SHP77 treated with DMSO at 0.1 percent for 48 hours (cell line): ENCODE measurements at regions not wholly inside any gene's neighbourhood (a gene's known extent, or its start where the extent isn't known, plus 50 kb on each side); places are given as distances from the start of the nearest gene placed in this dataset.
A peak's percentile ranks its signal among the peaks of the same experiment; 100 is the strongest.
"Not testable (repeated sequence)": the region's sequence is repeated elsewhere in the genome, so short reads cannot be mapped to it uniquely, and the experiment has no call there.

Experiments used
- DNase-seq: peaks from one replicate; lab custom pipeline; 2025; lab: John Stamatoyannopoulos, UW

DNA sequence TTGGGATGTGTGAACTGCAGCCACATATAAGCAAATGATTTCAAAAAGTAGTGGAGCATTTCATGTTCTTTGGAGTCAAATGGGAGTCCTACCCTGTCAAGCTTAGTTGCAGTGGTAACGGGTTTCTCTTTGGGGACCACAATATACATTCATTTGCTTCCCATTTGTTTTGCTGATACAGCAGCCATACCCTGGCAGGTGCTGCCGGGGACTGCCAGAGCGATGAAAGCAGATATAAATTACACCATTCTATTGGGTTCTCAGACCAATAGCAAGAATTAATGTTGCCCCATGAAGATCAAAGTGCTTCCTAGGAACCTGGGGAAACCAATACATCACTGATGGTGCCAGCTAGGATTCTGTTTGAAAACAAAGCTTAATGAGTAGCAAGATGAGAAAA is 1621.5 kb upstream of the FLRT2 start:
- DNase-seq: peak; percentile 14

GRCh38 chr14:83909507-83909906 is 1620.4 kb upstream of the FLRT2 start:
- no peak for DNase-seq

DNA sequence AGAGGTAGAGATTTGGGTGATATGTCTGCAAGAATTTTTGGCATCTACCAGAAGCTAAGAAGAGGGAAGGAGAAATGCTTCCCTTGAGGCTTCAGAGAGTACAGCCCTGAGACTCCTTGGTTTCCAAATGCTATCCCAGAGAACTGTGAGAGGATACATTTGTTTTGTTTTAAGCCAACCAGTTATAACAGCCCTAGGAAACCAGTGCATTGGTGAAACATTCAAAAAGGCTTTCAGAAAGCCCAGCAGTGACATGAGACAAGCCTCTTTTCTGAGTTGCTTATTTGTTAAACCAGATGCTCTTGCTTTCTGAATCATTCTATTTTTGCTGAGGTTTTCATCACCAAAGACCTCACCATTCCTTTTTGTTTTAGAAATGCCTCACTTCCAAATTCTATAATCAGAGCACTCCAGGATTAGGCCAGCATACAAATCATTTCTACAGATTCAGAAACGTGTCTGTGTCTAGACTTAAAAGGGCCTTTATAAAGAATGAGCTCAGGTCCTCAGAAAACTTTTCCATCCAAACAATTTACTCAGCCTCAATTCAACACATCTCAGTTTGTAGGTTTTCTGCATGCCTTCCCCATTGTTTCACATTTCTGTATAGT is 1617.8 kb upstream of the FLRT2 start:
- no peak for DNase-seq

DNA sequence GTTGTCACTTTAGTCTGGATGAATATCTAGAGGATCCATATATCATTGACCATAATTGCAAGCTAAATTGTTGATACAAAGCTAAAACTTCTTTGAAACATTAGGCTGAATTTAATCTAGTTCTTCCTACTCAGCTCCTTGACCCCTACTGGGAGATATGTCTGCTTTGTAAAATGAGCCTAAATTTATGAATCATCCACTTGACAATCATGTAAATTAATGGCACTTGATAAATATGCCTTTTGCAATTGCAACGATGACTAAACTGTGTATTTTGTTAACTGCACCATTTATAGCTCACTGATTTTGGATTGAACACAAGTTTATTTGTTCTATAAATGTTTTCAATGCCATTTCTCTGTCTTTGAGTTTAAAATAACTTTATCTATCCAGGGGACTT is 1616.5 kb upstream of the FLRT2 start:
- DNase-seq: no peak

DNA sequence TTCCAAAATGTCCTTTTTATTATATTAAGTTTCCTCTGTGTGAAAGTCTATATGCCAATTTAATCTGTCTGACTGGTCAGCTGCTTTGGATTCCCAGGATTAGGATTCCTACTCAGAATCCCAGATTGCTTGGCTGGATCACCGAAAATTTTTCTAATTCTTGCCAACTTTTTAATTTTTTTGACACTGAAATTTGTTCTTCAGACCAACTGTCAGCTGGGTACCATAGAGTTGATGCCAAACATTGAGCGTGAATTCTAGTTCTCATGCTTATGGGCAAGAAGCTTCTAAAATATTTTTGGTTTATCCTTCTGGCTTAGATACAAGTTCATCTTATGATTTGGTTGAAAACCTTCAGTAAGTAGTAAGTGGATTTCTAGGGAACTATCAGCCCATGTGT is 1611.4 kb upstream of the FLRT2 start:
- DNase-seq: no peak

- DNase-seq: not testable (repeated sequence)
Observed at GRCh38 chr14:83919675-83920074, 1610.3 kb upstream of the FLRT2 start.

GRCh38 chr14:83923842-83924241 is 1606.1 kb upstream of the FLRT2 start:
- no peak for DNase-seq

DNA sequence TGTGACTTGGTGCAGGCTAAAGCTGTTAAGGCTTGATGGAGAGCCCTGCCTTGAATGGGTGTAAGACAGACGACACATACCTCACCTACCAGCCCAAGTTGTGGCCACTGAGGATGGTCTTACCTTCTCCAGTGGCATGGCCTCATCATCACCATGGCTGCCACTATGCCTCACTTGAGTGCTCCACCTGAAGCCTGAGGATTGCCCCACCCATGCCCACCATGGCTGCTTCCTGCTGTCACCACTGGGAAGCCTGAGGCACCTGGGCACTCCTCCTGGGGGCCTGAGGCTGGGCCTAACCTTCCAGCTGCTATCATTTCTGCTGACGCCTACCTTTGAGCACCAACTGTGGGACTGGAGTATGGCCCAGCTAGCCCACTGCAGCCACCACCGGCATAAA is 1605.7 kb upstream of the FLRT2 start:
- DNase-seq: no peak

DNA sequence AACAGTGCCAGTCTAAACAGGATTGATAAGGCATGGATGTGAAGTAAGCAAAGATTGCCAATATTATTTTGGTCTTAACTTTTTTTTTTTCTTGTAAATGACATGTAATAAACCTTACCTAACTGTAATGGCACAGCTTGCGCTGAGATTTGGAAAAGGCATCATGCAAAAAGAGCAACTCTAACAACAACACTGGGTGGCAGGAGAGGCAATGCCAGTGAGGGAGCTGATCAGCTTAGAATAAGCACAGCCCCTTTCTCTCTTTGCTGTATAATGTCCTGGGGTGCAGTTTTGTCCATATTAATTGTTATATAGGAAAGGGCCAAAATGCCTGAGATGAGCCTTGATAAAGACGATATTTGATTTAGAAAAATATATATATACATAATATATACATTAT is 1589.7 kb upstream of the FLRT2 start:
- DNase-seq: no peak

GRCh38 chr14:83958359-83958758 is 1571.6 kb upstream of the FLRT2 start:
- DNase-seq: no peak

DNA sequence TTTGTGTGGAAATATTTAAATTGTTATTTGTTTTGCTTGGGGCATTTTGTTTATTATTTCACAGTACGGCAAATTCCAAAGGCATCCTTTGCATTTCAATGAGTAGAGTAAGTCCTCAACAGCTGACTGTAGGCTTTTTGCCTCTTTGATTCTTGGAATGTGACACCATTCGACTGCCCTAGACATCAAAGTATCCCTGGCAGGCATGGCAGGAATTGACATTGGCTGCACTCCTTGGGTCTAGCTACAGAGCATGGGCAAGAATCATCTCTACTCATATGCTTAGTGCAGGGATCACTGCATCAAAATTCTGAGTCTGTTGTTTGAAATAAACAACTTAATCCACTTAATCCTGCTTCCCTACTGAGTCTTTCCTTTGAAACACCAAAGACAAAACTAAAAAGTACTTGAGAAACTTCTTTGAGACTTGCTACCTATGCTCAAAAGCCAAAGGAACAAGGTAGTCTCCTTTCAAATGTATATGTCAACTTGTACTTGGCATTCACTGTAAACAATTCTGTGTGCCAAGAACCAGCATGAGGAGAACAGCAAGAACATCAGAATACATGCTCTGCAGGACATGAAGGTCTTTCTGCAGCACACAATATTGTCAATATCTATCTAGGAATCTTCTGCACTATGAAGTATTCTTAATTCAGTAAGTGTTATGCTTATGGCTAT is 1569.0 kb upstream of the FLRT2 start:
- no peak for DNase-seq

- DNase-seq: no peak
Observed at GRCh38 chr14:83969998-83970397, 1559.9 kb upstream of the FLRT2 start.

GRCh38 chr14:83972631-83973030 is 1557.3 kb upstream of the FLRT2 start:
- no peak for DNase-seq

GRCh38 chr14:83974647-83975163 is 1555.2 kb upstream of the FLRT2 start:
- DNase-seq: no peak

GRCh38 chr14:83975435-83975834 is 1554.5 kb upstream of the FLRT2 start:
- peak; percentile 11 for DNase-seq

DNA sequence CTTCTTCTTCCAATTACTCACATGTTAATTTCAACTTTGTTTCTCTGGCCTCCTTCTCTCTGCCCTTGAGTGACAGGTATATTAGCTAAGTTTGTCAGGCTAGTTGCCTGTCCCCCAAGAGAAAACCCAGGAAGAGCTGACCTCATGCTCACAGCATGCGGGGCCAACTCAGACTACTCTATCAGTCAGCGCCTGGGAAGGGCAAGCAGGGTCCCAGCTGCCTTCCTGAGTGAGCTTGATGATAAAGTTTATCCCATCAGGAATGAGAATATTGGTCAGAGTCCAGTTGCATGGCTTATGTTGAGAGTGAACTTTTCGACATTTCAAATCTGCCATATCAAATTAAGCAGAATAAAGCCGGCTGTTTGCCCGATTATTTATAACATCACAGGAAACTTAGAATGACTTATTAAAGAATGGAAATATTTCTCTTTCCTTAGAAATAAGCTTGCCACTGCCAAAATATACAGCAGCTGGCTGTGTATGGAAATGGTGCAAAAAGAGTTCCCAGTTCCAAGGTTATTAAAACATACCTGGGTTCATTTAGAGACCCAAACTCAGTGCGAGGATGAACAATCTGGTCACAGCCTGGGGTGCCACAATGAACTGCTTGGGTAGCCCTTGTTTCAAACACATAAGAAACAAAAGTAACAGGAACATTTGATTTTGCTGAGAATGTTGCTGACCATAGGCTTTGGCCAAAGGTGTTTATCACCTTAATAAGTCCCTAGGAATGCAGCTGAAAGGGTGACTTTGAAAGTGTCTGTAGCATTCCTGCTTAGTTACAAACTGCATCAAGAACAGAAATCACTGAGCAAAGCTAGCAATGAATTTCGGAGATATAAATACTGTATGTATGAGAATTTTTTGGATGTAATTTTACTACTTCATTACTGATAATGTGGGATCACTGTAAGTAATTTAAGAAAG is 1553.8 kb upstream of the FLRT2 start:
- DNase-seq: no peak

DNA sequence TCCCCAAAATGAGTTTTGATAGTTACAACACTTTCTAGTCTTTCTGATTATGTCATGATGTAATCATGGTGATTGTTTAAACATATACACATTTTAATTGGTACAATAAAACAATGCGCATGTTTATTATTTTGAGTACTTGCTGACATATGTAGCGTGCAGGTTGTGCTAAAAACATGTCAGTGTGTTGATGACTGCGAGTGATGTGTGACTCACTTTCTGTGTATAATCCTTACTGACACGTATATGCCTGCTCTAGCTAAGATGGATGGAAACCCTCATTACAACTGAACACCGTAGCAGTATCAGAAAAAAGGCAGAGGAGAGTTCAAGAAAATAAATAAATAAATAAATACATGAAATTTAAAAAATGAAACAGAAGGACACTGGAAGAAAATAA is 1552.4 kb upstream of the FLRT2 start:
- no peak for DNase-seq

DNA sequence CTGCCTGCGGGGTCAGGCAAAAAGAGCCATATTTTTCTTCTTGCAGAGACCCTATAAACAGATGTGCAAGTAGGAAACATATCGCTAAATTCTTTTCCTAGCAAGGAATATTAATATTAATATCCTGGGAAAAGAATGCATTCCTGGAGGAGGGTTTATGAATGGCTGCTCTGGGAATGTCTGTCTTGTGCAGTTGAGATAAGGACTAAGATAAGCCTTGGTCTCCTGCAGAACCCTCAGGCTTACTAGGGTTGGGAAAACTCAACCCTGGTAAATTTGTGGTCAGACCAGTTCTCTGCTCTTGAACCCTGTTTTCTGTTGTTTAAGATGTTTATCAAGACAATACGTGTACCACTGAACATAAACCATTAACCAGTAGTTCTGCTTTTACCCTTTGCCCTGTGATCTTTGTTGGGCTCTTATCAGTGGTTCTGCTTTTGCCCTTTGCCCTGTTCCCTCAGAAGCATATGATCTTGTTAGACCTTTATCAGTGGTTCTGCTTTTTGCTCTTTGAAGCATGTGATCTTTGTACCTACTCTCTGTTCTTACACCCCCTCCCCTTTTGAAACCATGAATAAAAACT is 1548.2 kb upstream of the FLRT2 start:
- DNase-seq: not testable (repeated sequence)

DNA sequence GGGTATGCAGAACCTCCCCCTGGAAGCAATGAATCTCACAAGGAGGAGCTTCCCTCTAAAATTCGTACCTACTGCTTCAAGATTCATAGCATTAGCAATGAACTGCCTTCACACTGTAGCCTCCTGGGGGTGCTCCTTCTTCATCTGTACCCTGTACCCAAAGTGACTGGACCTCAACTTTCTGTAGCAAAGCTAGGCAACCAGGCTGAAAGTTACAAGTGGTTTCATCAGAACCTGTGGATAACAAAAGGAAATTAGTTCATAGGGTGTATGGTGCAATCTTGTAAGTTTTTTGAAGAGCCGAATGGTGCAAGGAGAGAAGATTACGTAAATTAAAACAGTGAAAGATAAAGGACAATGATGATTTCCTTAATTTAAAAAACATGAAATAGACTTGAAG is 1541.7 kb upstream of the FLRT2 start:
- no peak for DNase-seq

- no peak for DNase-seq
Observed at GRCh38 chr14:83991666-83992065, 1538.3 kb upstream of the FLRT2 start.

DNA sequence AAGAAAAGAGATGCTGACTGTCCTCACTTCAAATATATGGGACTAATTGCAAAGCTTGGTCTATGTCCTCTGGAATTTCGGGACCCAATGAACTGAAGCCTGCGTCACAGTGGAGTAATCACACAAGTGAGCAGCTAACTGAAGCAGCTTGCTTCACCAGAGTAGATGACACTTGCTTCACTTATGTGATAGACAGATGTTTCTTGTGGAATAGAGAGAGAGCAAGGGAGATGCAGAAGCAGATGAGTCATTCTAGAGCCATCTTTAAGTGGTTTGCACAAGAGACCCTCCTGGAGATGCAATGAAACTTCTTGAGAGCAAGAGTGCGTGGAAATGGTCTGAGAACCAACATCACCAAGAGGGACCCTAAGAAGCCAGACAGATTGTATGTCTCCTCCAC is 1537.1 kb upstream of the FLRT2 start:
- no peak for DNase-seq

DNA sequence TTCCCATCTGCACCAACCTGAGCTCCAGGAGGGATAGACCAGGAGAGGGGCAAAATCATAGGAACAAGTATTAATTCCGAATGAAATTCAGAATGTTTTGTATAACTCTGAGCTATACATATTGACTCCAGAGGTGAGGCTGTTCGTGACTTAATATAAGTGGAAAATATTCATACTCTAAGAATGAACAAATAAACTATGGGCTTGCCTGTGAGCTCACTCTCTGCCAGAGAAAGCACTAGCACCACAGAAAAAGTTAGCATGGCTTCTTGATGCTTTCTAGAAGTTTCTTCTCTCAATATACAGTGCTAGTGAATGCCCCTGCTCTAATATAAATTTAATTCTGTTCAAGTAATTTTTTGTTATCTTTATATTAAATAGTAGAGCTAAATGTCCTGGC is 1536.4 kb upstream of the FLRT2 start:
- no peak for DNase-seq
